Pancreas (tissue), 10 donors: ENCODE measurements at regions not wholly inside any gene's neighbourhood (a gene's known extent, or its start where the extent isn't known, plus 50 kb on each side); places are given as distances from the start of the nearest gene placed in this dataset.

Experiments used
- ATAC-seq, 4 donors: fragments of 200-7000 bp; cut with Tn5 transposase; one replicate each; pipeline versions ENCODE4 v1.8.0 to v1.9.1; 2020; ENCODE audit warnings: mild to moderate bottlenecking in 4 of 4, moderate library complexity in 4 of 4
- DNase-seq, 6 donors: peaks; one replicate each; pipeline ENCODE4 v3.0.0-alpha.2; 2020
- FAIRE-seq: peaks from 2 replicates; lab custom pipeline; 2012; peaks lifted over from hg19 to GRCh38; lab: Jason Lieb, UNC
- H3K27ac ChIP-seq, 4 donors: fragments of 200-600 bp; sonication (generic); 1 replicate in 3 of 4; 2 replicates in 1 of 4; pipeline versions ENCODE4 v1.5.0 to v1.8.0; 2020
- H3K27me3 ChIP-seq, 4 donors: fragments of 200-600 bp; one replicate each; pipeline ENCODE4 v1.8.0; 2021
- H3K36me3 ChIP-seq, 3 donors: fragments of 200-600 bp; sonication (generic) in 1 of 3; one replicate each; pipeline versions ENCODE4 v1.5.0 to v1.8.0; 2020 to 2021
- H3K4me1 ChIP-seq, 3 donors: fragments of 200-600 bp; one replicate each; pipeline ENCODE4 v1.8.0; 2021
- H3K4me3 ChIP-seq, 4 donors: fragments of 200-600 bp; sonication (generic) in 2 of 4; one replicate each; pipeline versions ENCODE4 v1.5.0 to v1.8.0; 2020 to 2021
- H3K9me3 ChIP-seq, 4 donors: fragments of 200-600 bp; one replicate each; pipeline ENCODE4 v1.8.0; 2021
- CTCF ChIP-seq, 4 donors: fragments of 200-600 bp; sonication (generic) in 3 of 4; IDR thresholded peaks; one replicate each; pipeline versions ENCODE4 v1.5.0 to v1.8.0; 2021; ENCODE audit warnings: antibody characterized with exemption in 4 of 4
- WGBS, 2 donors: extraction: QIAGEN DNeasy Blood & Tissue Kit; methylation state at CpG; one replicate each; pipeline ENCODE4 v1.1.7; 2013; 5-methylcytosine and 5-hydroxymethylcytosine counted together
- intact Hi-C, 3 donors: fragments of 100-400 bp; cut with DNase I; formaldehyde crosslinking; loops; one replicate each; pipeline versions ENCODE4 v1.11.1 to v1.14.2; 2022
- donor health status: healthy with polysubstance abuse.
- donor health status: DM: no; HTN: no; CAD: no; lungs with moderate emphysema.
- donor health status: DM: no; HTN: no; CAD: no.
- donor health status: control.
- donor health status: control.
- donor health status: Bipolar disorder and iron deficiency.
- donor health status: DM: yes; HTN: yes; CAD: no.
- donor health status: DM: no; HTN: no; CAD: no.
- donor health status: DM: no; HTN: no; CAD: no.
- donor health status: DM: yes; HTN: yes; CAD: no.

- intact Hi-C loops: no loop called here
Measured at GRCh38 chr22:48309836-48310235, 1517.8 kb downstream of the BRD1 start.

GRCh38 chr22:48309115-48309705, 1518.5 kb downstream of the BRD1 start:
- Histone ChIP-seq H3K27me3 (no peaks in the 10 kb centered on the region), H3K36me3 (no peaks in the 10 kb centered on the region), H3K4me3 (no peak overlapping the region), H3K27ac (no peak overlapping the region), H3K4me1 (no peaks in the 10 kb centered on the region), H3K9me3 (no peaks in the 10 kb centered on the region)
- DNase-seq: no peak
- no peak for TF ChIP-seq CTCF (IDR thresholded peaks at IDR 0.05)
- FAIRE-seq: no peak
- intact Hi-C loops: no loop called here
- ATAC-seq: no peak
- WGBS, 2 donors: 60 to 71% methylated on average over 18 of the region's 18 CpGs

More at GRCh38 chr22:48309836-48310235, 1517.8 kb downstream of the BRD1 start:
- WGBS, 2 donors: 16 to 18% methylated on average over 8 of the region's 8 CpGs
- DNase-seq: no peak
- FAIRE-seq: no peak
- no peak for TF ChIP-seq CTCF (IDR thresholded peaks at IDR 0.05)
- H3K36me3 ChIP-seq: no peaks in the 10 kb centered on the region
- no peak for ATAC-seq
- no peaks in the 10 kb centered on the region for H3K27me3 ChIP-seq
- no peaks in the 10 kb centered on the region for H3K4me1 ChIP-seq
- no peaks in the 10 kb centered on the region for H3K9me3 ChIP-seq
- H3K27ac ChIP-seq: no peak overlapping the region
- H3K4me3 ChIP-seq: no peak overlapping the region

- Histone ChIP-seq H3K36me3 (no peaks in the 10 kb centered on the region), H3K9me3 (no peaks in the 10 kb centered on the region), H3K4me1 (no peaks in the 10 kb centered on the region), H3K27me3 (no peaks in the 10 kb centered on the region), H3K4me3 (no peak overlapping the region), H3K27ac (no peak overlapping the region)
- DNase-seq (no peak), ATAC-seq (no peak), FAIRE-seq (no peak)
- TF ChIP-seq CTCF (IDR thresholded peaks at IDR 0.05): no peak
- intact Hi-C loops: no loop called here
- 52 to 62% methylated on average over 7 of the region's 7 CpGs for WGBS, 2 donors
Measured at GRCh38 chr22:48307931-48308330, 1519.7 kb downstream of the BRD1 start.

- Histone ChIP-seq H3K4me3 (no peak overlapping the region), H3K27me3 (no peaks in the 10 kb centered on the region), H3K9me3 (no peaks in the 10 kb centered on the region), H3K36me3 (no peaks in the 10 kb centered on the region), H3K4me1 (no peaks in the 10 kb centered on the region), H3K27ac (no peak overlapping the region)
- WGBS, 2 donors: 61 to 75% methylated on average over 19 of the region's 19 CpGs
- ATAC-seq (no peak), FAIRE-seq (no peak), DNase-seq (no peak)
- no peak for TF ChIP-seq CTCF (IDR thresholded peaks at IDR 0.05)
- intact Hi-C loops: no loop called here
Measured at GRCh38 chr22:48306785-48307510, 1520.7 kb downstream of the BRD1 start.

GRCh38 chr22:48306284-48306683, 1521.4 kb downstream of the BRD1 start:
- FAIRE-seq: no peak
- intact Hi-C loops: no loop called here
- H3K27me3 ChIP-seq: no peaks in the 10 kb centered on the region
- no peak overlapping the region for H3K4me3 ChIP-seq
- DNase-seq: no peak
- WGBS, 2 donors: 53 to 62% methylated on average over 8 of the region's 8 CpGs
- H3K9me3 ChIP-seq: no peaks in the 10 kb centered on the region
- no peak for ATAC-seq
- no peaks in the 10 kb centered on the region for H3K4me1 ChIP-seq
- no peaks in the 10 kb centered on the region for H3K36me3 ChIP-seq
- no peak overlapping the region for H3K27ac ChIP-seq
- TF ChIP-seq CTCF (IDR thresholded peaks at IDR 0.05): no peak
